ENCODE measurements at regions not wholly inside any gene's neighbourhood (a gene's known extent, or its start where the extent isn't known, plus 50 kb on each side); places are given as distances from the start of the nearest gene placed in this dataset.
"Not testable (repeated sequence)": the region's sequence is repeated elsewhere in the genome, so short reads cannot be mapped to it uniquely, and the experiment has no call there.

DNA sequence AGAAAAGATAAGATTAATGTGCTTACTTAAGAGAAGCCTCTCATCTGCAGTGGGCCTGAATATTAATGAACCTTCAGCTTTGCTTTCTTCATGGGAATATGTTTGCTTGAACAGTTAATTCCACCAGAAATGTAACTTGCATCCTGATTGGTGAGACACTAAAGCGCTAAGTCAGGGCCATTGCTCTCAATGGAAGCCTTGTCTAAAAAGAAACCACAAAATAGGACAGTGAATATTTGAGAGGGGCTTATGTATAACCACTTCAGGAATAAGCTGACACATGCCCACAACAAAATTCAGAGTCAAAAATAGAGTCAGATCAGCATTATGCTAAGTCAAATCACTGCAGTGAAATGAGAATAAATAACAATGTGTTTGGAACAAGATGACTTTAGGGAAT lies 1125.8 kb downstream of the STIM2 start:
- Mint-ChIP-seq H3K4me3 (no peak overlapping the region), H3K9me3 (no peaks in the 10 kb centered on the region), H3K4me1 (ENCODE audit: low read depth) (no peaks in the 10 kb centered on the region)

GRCh38 chr4:28001698-28002097 lies 1141.1 kb downstream of the STIM2 start:
- no peaks in the 10 kb centered on the region for H3K36me3 Mint-ChIP-seq (ENCODE audit: low read depth)
- H3K9me3 Mint-ChIP-seq = peaks cover 18% of the 10 kb centered on the region
- no peaks in the 10 kb centered on the region for H3K4me1 Mint-ChIP-seq (ENCODE audit: low read depth)
- no peak for DNase-seq
- no peak overlapping the region for H3K4me3 Mint-ChIP-seq
- no peak overlapping the region for H3K27ac Mint-ChIP-seq
- H3K27me3 Mint-ChIP-seq = no peaks in the 10 kb centered on the region

More for the DNA sequence above, 1125.8 kb downstream of the STIM2 start:
- no peak for DNase-seq
- Mint-ChIP-seq H3K27ac (no peak overlapping the region), H3K36me3 (ENCODE audit: low read depth) (no peaks in the 10 kb centered on the region), H3K27me3 (no peaks in the 10 kb centered on the region)

GRCh38 chr4:28004520-28004919 lies 1143.9 kb downstream of the STIM2 start:
- Mint-ChIP-seq H3K4me3 (no peak overlapping the region), H3K4me1 (ENCODE audit: low read depth) (no peaks in the 10 kb centered on the region), H3K9me3 (peaks cover 15% of the 10 kb centered on the region), H3K36me3 (ENCODE audit: low read depth) (no peaks in the 10 kb centered on the region), H3K27ac (no peak overlapping the region), H3K27me3 (no peaks in the 10 kb centered on the region)
- no peak for DNase-seq

GRCh38 chr4:28006021-28006420 lies 1145.4 kb downstream of the STIM2 start:
- H3K4me3 Mint-ChIP-seq = no peak overlapping the region
- H3K27me3 Mint-ChIP-seq = no peaks in the 10 kb centered on the region
- DNase-seq = no peak
- no peaks in the 10 kb centered on the region for H3K4me1 Mint-ChIP-seq (ENCODE audit: low read depth)
- no peaks in the 10 kb centered on the region for H3K36me3 Mint-ChIP-seq (ENCODE audit: low read depth)
- H3K27ac Mint-ChIP-seq = no peak overlapping the region
- peaks cover 9% of the 10 kb centered on the region for H3K9me3 Mint-ChIP-seq

DNA sequence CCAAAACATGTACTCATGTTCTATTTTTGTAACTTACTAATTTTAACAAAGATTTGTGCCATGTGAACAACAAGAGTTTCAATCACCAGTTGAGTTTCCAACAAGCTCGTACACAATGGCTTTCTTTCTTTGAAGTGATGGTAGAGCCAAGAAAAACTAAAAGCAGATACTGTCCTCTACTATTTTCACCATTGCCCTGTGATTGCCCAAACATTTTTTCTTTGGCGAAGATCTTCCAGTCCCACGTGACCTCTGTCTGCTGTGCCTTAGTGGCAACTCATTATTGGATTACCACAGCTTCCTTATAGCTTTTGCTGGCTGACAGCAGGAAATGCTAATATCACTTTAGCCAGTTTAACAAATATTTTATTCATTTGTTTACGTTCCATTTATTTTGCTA lies 1147.1 kb downstream of the STIM2 start:
- Mint-ChIP-seq H3K27ac (no peak overlapping the region), H3K4me1 (ENCODE audit: low read depth) (no peaks in the 10 kb centered on the region), H3K9me3 (peaks cover 2% of the 10 kb centered on the region), H3K4me3 (no peak overlapping the region), H3K27me3 (no peaks in the 10 kb centered on the region), H3K36me3 (ENCODE audit: low read depth) (no peaks in the 10 kb centered on the region)
- DNase-seq = no peak

DNA sequence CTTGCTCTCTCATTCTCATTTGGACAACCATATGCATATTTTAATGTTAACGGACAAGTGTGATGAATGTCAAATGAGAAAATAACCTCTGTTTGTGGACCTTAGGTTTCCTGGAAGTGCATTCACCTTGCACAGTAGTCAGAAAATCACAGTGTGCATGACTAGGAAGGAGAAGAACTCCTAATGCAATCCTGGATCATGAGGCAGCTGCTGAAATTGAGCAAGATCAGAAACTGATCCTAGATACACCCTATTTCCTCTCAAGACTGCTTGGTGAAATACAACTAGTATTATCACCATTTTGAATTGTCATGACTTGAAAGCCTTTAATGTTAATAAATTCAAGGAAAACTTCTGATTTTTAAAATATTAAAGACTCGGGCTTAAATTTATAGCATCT lies 1148.9 kb downstream of the STIM2 start:
- Mint-ChIP-seq H3K4me1 (ENCODE audit: low read depth) (no peaks in the 10 kb centered on the region), H3K27ac (no peak overlapping the region), H3K36me3 (ENCODE audit: low read depth) (no peaks in the 10 kb centered on the region), H3K4me3 (no peak overlapping the region), H3K27me3 (no peaks in the 10 kb centered on the region), H3K9me3 (peaks cover 8% of the 10 kb centered on the region)
- no peak for DNase-seq

DNA sequence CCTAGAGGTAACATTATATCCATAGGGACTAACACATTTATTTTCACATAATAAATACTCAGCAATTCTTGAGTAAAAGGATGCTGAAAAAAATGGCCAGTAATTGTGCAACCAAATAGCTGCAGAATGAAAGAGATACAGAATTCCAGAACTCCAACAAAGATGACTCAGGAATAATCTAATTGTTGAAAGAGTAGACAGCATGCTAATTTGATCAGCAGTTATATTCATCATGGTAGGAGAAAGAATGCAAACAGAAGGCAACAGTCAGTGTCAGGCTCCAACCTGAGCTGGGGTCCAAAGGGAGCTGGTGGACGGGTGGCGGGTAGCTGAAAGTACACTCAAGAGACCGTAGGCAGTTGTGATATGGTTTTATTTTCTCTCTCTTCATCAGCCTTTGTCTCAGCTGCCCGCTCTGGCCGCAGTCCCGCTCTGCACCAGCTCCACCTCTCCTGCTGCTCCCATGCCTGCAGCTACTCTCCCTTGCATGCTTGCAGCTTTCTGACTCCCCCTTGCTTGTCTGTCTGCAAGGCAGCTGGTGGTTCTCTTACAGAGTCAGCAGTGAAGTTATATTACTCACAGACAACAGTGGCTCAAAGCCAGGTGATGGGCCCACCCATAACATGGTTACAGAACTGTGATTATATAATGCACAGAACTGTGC lies 1150.1 kb downstream of the STIM2 start:
- Mint-ChIP-seq H3K27me3 (no peaks in the 10 kb centered on the region), H3K4me1 (ENCODE audit: low read depth) (no peaks in the 10 kb centered on the region), H3K9me3 (peaks cover 7% of the 10 kb centered on the region), H3K36me3 (ENCODE audit: low read depth) (no peaks in the 10 kb centered on the region), H3K27ac (no peak overlapping the region), H3K4me3 (no peak overlapping the region)
- no peak for DNase-seq

- Mint-ChIP-seq H3K4me3 (no peak overlapping the region), H3K27me3 (no peaks in the 10 kb centered on the region), H3K36me3 (ENCODE audit: low read depth) (no peaks in the 10 kb centered on the region), H3K9me3 (peaks cover 8% of the 10 kb centered on the region), H3K4me1 (ENCODE audit: low read depth) (no peaks in the 10 kb centered on the region), H3K27ac (no peak overlapping the region)
- DNase-seq = no peak
These were observed 1153.8 kb downstream of the STIM2 start for GRCh38 chr4:28014469-28014868.

- H3K27me3 Mint-ChIP-seq = no peaks in the 10 kb centered on the region
- H3K9me3 Mint-ChIP-seq = peaks cover 8% of the 10 kb centered on the region
- H3K4me1 Mint-ChIP-seq (ENCODE audit: low read depth) = no peaks in the 10 kb centered on the region
- no peak overlapping the region for H3K4me3 Mint-ChIP-seq
- no peaks in the 10 kb centered on the region for H3K36me3 Mint-ChIP-seq (ENCODE audit: low read depth)
- H3K27ac Mint-ChIP-seq = no peak overlapping the region
- no peak for DNase-seq
These were observed 1155.4 kb downstream of the STIM2 start for GRCh38 chr4:28015996-28016395.

DNA sequence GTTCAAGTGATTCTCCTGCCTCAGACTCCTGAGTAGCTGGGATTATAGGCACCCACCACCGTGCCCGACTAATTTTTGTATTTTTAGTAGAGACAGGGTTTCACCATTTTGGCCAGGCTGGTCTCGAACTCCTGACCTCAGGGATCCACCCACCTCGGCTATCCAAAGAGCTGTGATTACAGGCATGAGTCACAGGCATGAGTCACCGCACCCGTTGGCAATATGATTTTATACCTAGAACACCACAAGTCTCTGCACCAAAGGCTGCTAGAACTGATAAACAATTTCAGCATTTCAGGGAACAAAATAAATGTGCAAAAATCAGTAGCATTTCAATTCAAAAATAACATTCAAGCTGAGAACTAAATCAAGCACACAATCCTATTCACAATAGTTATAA lies 1177.6 kb downstream of the STIM2 start:
- not testable (repeated sequence) for H3K4me1 Mint-ChIP-seq (ENCODE audit: low read depth); DNase-seq; H3K36me3 Mint-ChIP-seq (ENCODE audit: low read depth); H3K4me3 Mint-ChIP-seq; H3K27me3 Mint-ChIP-seq; H3K27ac Mint-ChIP-seq
- peaks cover 30% of the 10 kb centered on the region for H3K9me3 Mint-ChIP-seq

DNA sequence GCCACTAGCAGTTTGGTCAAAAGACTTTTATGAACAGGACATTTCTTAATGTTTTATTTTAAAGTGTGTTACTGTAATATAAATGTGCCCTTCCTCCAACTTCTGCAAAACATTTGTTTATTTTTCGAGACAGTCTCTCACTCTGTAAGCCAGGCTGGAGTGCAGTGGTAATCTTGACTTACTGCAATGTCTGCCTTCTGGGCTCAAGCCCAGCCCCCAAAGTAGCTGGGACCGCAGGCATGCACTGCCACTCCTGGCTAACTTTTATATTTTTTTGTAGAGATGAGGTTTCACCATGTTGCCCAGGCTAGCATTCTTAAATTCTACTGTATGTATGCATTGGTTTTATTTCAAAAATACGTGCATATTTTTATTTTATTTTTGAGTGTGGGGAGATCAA lies 1201.9 kb downstream of the STIM2 start:
- DNase-seq = no peak
- H3K4me1 Mint-ChIP-seq (ENCODE audit: low read depth) = no peaks in the 10 kb centered on the region
- no peaks in the 10 kb centered on the region for H3K36me3 Mint-ChIP-seq (ENCODE audit: low read depth)
- no peak overlapping the region for H3K4me3 Mint-ChIP-seq
- H3K9me3 Mint-ChIP-seq = peaks cover 7% of the 10 kb centered on the region
- no peaks in the 10 kb centered on the region for H3K27me3 Mint-ChIP-seq
- no peak overlapping the region for H3K27ac Mint-ChIP-seq

DNA sequence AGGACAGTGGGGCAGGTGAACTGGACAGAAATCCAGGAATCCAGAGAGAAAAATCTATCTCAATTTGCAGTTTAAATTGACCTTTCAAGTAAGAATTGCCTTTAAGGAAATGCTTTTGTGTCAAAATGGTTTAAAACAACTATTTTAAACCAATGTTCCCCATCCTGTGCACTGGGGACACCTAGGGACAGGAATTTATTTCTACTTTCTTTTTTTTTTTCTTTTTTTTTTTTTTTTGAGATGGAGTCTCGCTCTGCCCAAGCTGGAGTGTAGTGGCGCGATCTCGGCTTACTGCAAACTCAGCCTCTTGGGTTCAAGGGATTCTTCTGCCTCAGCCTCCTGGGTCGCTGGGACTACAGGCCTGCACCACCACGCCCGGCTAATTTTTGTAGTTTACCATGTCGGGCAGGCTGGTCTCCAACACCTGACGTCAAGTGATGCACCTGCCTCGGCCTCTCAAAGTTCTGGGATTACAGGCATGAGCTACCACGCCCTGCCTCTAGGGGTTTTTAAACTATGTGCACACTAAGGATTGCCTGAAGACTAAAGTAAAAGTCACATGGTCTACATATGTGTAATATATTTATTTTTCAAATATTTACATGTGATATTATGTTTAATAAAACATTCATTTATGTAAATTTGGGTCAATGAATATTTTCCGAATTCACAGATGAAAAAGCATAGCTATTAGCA lies 1213.4 kb downstream of the STIM2 start:
- no peak overlapping the region for H3K4me3 Mint-ChIP-seq
- H3K27ac Mint-ChIP-seq = no peak overlapping the region
- peaks cover 6% of the 10 kb centered on the region for H3K9me3 Mint-ChIP-seq
- H3K4me1 Mint-ChIP-seq (ENCODE audit: low read depth) = no peaks in the 10 kb centered on the region
- H3K36me3 Mint-ChIP-seq (ENCODE audit: low read depth) = no peaks in the 10 kb centered on the region
- DNase-seq = no peak
- no peaks in the 10 kb centered on the region for H3K27me3 Mint-ChIP-seq

DNA sequence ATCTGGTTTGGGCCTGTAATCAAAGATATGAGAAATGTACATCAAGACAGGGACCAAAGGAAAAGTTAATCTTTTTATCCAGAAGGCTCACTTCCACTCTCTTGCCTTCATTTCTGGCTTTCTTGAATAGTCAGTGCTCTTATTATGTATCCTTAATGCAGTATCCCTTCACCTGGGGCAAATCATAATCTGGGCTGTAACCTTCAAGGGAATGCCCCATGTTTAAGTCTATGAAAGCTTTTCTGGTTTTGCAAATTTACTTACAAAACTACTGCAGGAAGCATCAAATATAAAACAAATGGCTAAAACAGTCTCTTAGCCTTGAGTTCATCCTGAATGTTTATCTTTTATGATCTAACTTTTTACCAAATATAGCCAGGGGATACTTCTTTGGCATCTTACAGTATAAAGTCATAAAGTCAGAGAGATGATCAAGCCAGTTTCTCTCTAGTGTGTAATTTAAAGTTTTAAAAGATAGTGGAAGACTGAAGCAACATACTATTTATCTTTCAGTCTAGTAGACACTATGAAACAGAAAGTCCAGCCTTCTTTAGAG lies 1214.8 kb downstream of the STIM2 start:
- no peaks in the 10 kb centered on the region for H3K4me1 Mint-ChIP-seq (ENCODE audit: low read depth)
- no peak overlapping the region for H3K4me3 Mint-ChIP-seq
- no peaks in the 10 kb centered on the region for H3K36me3 Mint-ChIP-seq (ENCODE audit: low read depth)
- DNase-seq = no peak
- no peaks in the 10 kb centered on the region for H3K27me3 Mint-ChIP-seq
- H3K27ac Mint-ChIP-seq = no peak overlapping the region
- peaks cover 14% of the 10 kb centered on the region for H3K9me3 Mint-ChIP-seq

DNA sequence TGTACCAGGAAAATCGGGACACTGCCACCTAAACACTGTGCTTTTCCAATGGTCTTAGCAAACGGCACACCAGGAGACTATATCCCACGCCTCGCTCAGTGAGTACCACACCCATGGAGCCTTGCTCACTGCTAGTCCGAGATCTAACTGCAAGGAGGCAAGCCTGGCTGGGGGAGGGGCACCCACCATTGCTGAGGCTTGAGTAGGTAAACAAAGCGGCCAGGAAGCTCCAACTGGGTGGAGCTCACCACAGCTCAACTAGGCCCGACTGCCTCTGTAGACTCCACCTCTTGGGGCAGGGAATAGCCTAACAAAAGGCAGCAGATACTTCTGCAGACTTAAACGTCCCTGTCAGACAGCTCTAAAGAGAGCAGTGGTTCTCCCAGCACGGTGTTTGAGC lies 1216.6 kb downstream of the STIM2 start:
- not testable (repeated sequence) for H3K27me3 Mint-ChIP-seq; H3K27ac Mint-ChIP-seq; DNase-seq; H3K4me3 Mint-ChIP-seq; H3K36me3 Mint-ChIP-seq (ENCODE audit: low read depth); H3K4me1 Mint-ChIP-seq (ENCODE audit: low read depth)
- H3K9me3 Mint-ChIP-seq = peaks cover 20% of the 10 kb centered on the region

GRCh38 chr4:28082686-28083390 lies 1222.2 kb downstream of the STIM2 start:
- Mint-ChIP-seq H3K27me3 (no peaks in the 10 kb centered on the region), H3K27ac (no peak overlapping the region), H3K4me3 (no peak overlapping the region), H3K36me3 (ENCODE audit: low read depth) (no peaks in the 10 kb centered on the region), H3K9me3 (peaks cover 40% of the 10 kb centered on the region), H3K4me1 (ENCODE audit: low read depth) (no peaks in the 10 kb centered on the region)
- no peak for DNase-seq
